A549 (cell line): ENCODE measurements at regions not wholly inside any gene's neighbourhood (a gene's known extent, or its start where the extent isn't known, plus 50 kb on each side); places are given as distances from the start of the nearest gene placed in this dataset.

ENCODE experiments used
- ATAC-seq, 2 experiments: fragments of 200-7000 bp in 1 of 2; fragments of >200 bp in 1 of 2; cut with Nextera tagmentation in 1 of 2; cut with Tn5 transposase in 1 of 2; 3 replicates each; pipeline versions ENCODE4 v1.8.0 to v1.9.1; 2018 to 2020; ENCODE audit warnings: mild to moderate bottlenecking in 1 of 2, moderate library complexity in 1 of 2
- CTCF ChIA-PET: fragments of 300-600 bp; sonication (Branson Sonifier 250); formaldehyde crosslinking; extraction: SDS; loops from one replicate; lab custom pipeline; 2021; ENCODE audit warnings: antibody characterized with exemption, inconsistent platforms; lab: Yijun Ruan, JAX
- POLR2A ChIA-PET: fragments of 350-600 bp; formaldehyde crosslinking; extraction: SDS; loops from one replicate; lab custom pipeline; 2021; ENCODE audit warnings: antibody characterized with exemption, inconsistent platforms; lab: Yijun Ruan, JAX
- DNase-seq, 2 experiments: peaks; one replicate each; pipeline versions ENCODE4 v3.0.0 to v3.0.0-alpha.2; 2011 to 2016; ENCODE audit warnings: low read depth in 1 of 2, low spot score in 1 of 2
- FAIRE-seq: peaks from 2 replicates; lab custom pipeline; 2011; peaks lifted over from hg19 to GRCh38; lab: Jason Lieb, UNC
- H3K27ac ChIP-seq, 2 experiments: fragments of >200 bp; sonication (Bioruptor Twin); formaldehyde crosslinking; 3 replicates each; pipeline ENCODE4 v1.5.1; 2016 to 2017
- H3K4me1 ChIP-seq: fragments of >200 bp; sonication (Bioruptor Twin); formaldehyde crosslinking; 3 replicates; pipeline ENCODE4 v1.6.1; 2016
- H3K4me2 ChIP-seq: fragments of >200 bp; sonication (Bioruptor Twin); formaldehyde crosslinking; 3 replicates; pipeline ENCODE4 v1.6.1; 2016
- H3K4me3 ChIP-seq: fragments of >200 bp; sonication (Bioruptor Twin); formaldehyde crosslinking; 3 replicates; pipeline ENCODE4 v1.5.1; 2016
- H3K9me3 ChIP-seq: fragments of >200 bp; sonication (Bioruptor Twin); formaldehyde crosslinking; 3 replicates; pipeline ENCODE4 v1.6.1; 2016
- CHD4 ChIP-seq: fragments of 200-600 bp; sonication (generic); IDR thresholded peaks from 2 replicates; pipeline ENCODE4 v1.6.1; 2016; ENCODE audit warnings: antibody characterized with exemption, mild to moderate bottlenecking, borderline replicate concordance
- E2F6 ChIP-seq: IDR thresholded peaks from 2 replicates; pipeline ENCODE4 v1.6.1; 2012; ENCODE audit warnings: low read depth, borderline replicate concordance
- FOSB ChIP-seq: fragments of 250-450 bp; sonication (Bioruptor Pico); IDR thresholded peaks from 2 replicates; pipeline ENCODE4 v1.5.0; 2020; ENCODE audit warnings: mild to moderate bottlenecking, moderate library complexity
- JUN ChIP-seq, 2 experiments: fragments of >200 bp; sonication (Bioruptor Twin); formaldehyde crosslinking; IDR thresholded peaks; 2 replicates in 1 of 2; 3 replicates in 1 of 2; pipeline ENCODE4 v1.6.1; 2016 to 2017
- MAX ChIP-seq: IDR thresholded peaks from 2 replicates; pipeline ENCODE4 v1.6.1; 2012
- NFE2L2 ChIP-seq: fragments of 150-350 bp; conservative IDR thresholded peaks from 2 replicates; pipeline ENCODE4 v1.6.1; 2014; ENCODE audit warnings: low read length
- PBX3 ChIP-seq: IDR thresholded peaks from 2 replicates; pipeline ENCODE4 v1.6.1; 2012
- RCOR1 ChIP-seq: fragments of 150-350 bp; IDR thresholded peaks from 2 replicates; pipeline ENCODE4 v1.6.1; 2014; ENCODE audit warnings: antibody characterized with exemption, low read length, low read depth
- REST ChIP-seq: fragments of 200-600 bp; sonication (generic); IDR thresholded peaks from 2 replicates; pipeline ENCODE4 v1.6.1; 2016; ENCODE audit warnings: antibody characterized with exemption, mild to moderate bottlenecking, moderate library complexity
- RFX5 ChIP-seq: fragments of 450-650 bp; IDR thresholded peaks from 2 replicates; pipeline ENCODE4 v1.7.1; 2014; ENCODE audit warnings: antibody characterized with exemption, mild to moderate bottlenecking, moderate library complexity
- SMC3 ChIP-seq: fragments of >200 bp; sonication (Bioruptor Twin); formaldehyde crosslinking; IDR thresholded peaks from 3 replicates; pipeline ENCODE4 v1.6.1; 2018; ENCODE audit warnings: inconsistent platforms
- ZC3H11A ChIP-seq: fragments of 450-650 bp; IDR thresholded peaks from 2 replicates; pipeline ENCODE4 v1.6.1; 2014; ENCODE audit warnings: antibody characterized with exemption, mild to moderate bottlenecking
- WGBS: methylation state at CpG from one replicate; pipeline ENCODE4 v1.1.6; 2017; ENCODE audit errors: missing lambda C conversion rate; 5-methylcytosine and 5-hydroxymethylcytosine counted together
- TF ChIP-seq, protein P1 (sequence below): fragments of 450-650 bp; IDR thresholded peaks from 2 replicates; pipeline ENCODE4 v1.6.1; 2014; ENCODE audit warnings: antibody characterized with exemption
- TF ChIP-seq, protein P2 (sequence below): fragments of 150-350 bp; IDR thresholded peaks from 2 replicates; pipeline ENCODE4 v1.6.1; 2014; ENCODE audit warnings: low read depth, mild to moderate bottlenecking, low read length

- no peak for DNase-seq
- POLR2A ChIA-PET: no interaction called here
Measured at GRCh38 chr4:114474188-114474800, 124.3 kb upstream of the UGT8 start.

DNA sequence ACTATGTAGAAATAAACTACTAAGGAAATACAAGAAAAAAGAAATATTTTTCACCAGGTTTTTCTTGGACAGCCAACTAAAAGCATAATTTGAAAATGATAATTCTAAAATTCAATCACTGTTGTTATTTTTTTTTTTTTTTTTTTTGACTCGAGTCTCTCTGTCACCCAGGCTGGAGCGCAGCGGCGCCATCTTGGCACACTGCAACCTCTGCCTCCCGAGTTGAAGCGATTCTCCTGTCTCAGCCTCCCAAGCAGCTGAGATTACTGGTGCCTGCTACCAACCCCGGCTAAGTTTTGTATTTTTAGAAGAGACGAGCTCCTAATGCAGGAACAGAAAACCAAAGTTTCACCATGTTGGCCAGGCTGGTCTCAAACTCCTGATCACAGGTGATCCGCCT, 122.3 kb upstream of the UGT8 start:
- CTCF ChIA-PET: no interaction called here
- WGBS: 47% methylated on average over 7 of the region's 9 CpGs
- H3K27ac ChIP-seq: no peak overlapping the region
- no peak overlapping the region for H3K4me2 ChIP-seq
- no peak overlapping the region for H3K4me3 ChIP-seq
- no peaks in the 10 kb centered on the region for H3K9me3 ChIP-seq
- no peak for DNase-seq
- POLR2A ChIA-PET: no interaction called here
- ATAC-seq: no peak
- FAIRE-seq: no peak
- no peaks in the 10 kb centered on the region for H3K4me1 ChIP-seq
- TF ChIP-seq, protein P1, sequence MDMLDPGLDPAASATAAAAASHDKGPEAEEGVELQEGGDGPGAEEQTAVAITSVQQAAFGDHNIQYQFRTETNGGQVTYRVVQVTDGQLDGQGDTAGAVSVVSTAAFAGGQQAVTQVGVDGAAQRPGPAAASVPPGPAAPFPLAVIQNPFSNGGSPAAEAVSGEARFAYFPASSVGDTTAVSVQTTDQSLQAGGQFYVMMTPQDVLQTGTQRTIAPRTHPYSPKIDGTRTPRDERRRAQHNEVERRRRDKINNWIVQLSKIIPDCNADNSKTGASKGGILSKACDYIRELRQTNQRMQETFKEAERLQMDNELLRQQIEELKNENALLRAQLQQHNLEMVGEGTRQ: no peak
- TF ChIP-seq FOSB (CRISPR knock-in tag): no peak
- no peak for TF ChIP-seq RCOR1
- no peak for TF ChIP-seq RFX5
- no peak for TF ChIP-seq REST
- no peak for TF ChIP-seq ZC3H11A

More at GRCh38 chr4:114474188-114474800, 124.3 kb upstream of the UGT8 start:
- 23% methylated on average over 3 of the region's 3 CpGs for WGBS
- CTCF ChIA-PET: interaction anchor here (0.7 kb wide), 1 partner anchor 1299 kb away, joined by 3 read pairs; no protein-coding TSS in a partner anchor
- TF ChIP-seq E2F6 (no peak), PBX3 (no peak), FOSB (CRISPR knock-in tag) (no peak), JUN (IDR thresholded peaks at IDR 0.05) (no peak), SMC3 (no peak), MAX (no peak), REST (no peak), NFE2L2 (no peak), CHD4 (no peak)
- TF ChIP-seq, protein P2, sequence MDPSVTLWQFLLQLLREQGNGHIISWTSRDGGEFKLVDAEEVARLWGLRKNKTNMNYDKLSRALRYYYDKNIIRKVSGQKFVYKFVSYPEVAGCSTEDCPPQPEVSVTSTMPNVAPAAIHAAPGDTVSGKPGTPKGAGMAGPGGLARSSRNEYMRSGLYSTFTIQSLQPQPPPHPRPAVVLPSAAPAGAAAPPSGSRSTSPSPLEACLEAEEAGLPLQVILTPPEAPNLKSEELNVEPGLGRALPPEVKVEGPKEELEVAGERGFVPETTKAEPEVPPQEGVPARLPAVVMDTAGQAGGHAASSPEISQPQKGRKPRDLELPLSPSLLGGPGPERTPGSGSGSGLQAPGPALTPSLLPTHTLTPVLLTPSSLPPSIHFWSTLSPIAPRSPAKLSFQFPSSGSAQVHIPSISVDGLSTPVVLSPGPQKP: no peak
- H3K4me1 ChIP-seq: no peaks in the 10 kb centered on the region
- H3K4me2 ChIP-seq: no peak overlapping the region
- no peak overlapping the region for H3K4me3 ChIP-seq
- H3K9me3 ChIP-seq: no peaks in the 10 kb centered on the region
- ATAC-seq (no peak), FAIRE-seq (no peak)
- no peak overlapping the region for H3K27ac ChIP-seq
